Thoracic aorta (tissue), 2 donors: ENCODE measurements at regions not wholly inside any gene's neighbourhood (a gene's known extent, or its start where the extent isn't known, plus 50 kb on each side); places are given as distances from the start of the nearest gene placed in this dataset.
A peak's percentile ranks its signal among the peaks of the same experiment; 100 is the strongest.

Experiments used
- ATAC-seq: fragments of 150-250 bp; one replicate; pipeline ENCODE4 v1.8.0; 2017; ENCODE audit warnings: low read depth; ENCODE audit not compliant: insufficient number of reproducible peaks, low FRiP score
- DNase-seq: peaks from one replicate; pipeline ENCODE4 v3.0.0-alpha.2; 2020; ENCODE audit warnings: low spot score
- H3K27ac ChIP-seq, 2 donors: fragments of 200-600 bp; sonication (generic); 1 replicate in 1 of 2; 2 replicates in 1 of 2; pipeline ENCODE4 v1.5.1; 2016; ENCODE audit warnings: mild to moderate bottlenecking in 2 of 2, moderate library complexity in 2 of 2
- H3K27me3 ChIP-seq: fragments of 200-600 bp; sonication (generic); replicated peaks from 2 replicates; pipeline ENCODE4 v1.6.0; 2016; ENCODE audit warnings: mild to moderate bottlenecking; ENCODE audit not compliant: insufficient read depth
- H3K36me3 ChIP-seq: fragments of 200-600 bp; sonication (generic); one replicate; pipeline ENCODE4 v1.5.1; 2016
- H3K4me1 ChIP-seq, 2 donors: fragments of 200-600 bp; sonication (generic); 1 replicate in 1 of 2; 2 replicates in 1 of 2; pipeline versions ENCODE4 v1.5.1 to v1.6.0; 2016; ENCODE audit warnings: low read depth in 2 of 2, mild to moderate bottlenecking in 1 of 2; ENCODE audit not compliant: control insufficient read depth in 1 of 2
- H3K4me3 ChIP-seq: fragments of 200-600 bp; sonication (generic); 2 replicates; pipeline ENCODE4 v1.5.1; 2016; ENCODE audit warnings: mild to moderate bottlenecking
- H3K9me3 ChIP-seq: fragments of 200-600 bp; sonication (generic); 2 replicates; pipeline ENCODE4 v1.5.1; 2016
- CTCF ChIP-seq: fragments of 200-600 bp; sonication (generic); IDR thresholded peaks from one replicate; pipeline ENCODE4 v1.5.1; 2019; ENCODE audit warnings: antibody characterized with exemption

GRCh38 chr11:122306831-122307391 is 190.9 kb upstream of the BLID start:
- ATAC-seq (no peak), DNase-seq (no peak)
- Histone ChIP-seq H3K36me3 (no peaks in the 10 kb centered on the region), H3K27me3 (no peaks in the 10 kb centered on the region), H3K4me1 (peaks cover 11 to 67% of the 10 kb centered on the region in 2 donors), H3K27ac (peak overlapping the region; percentile 87 to 95), H3K4me3 (peak overlapping the region; percentile 71), H3K9me3 (no peaks in the 10 kb centered on the region)
- no peak for TF ChIP-seq CTCF

- H3K27me3 ChIP-seq: no peaks in the 10 kb centered on the region
- peaks cover 11 to 58% of the 10 kb centered on the region in 2 donors for H3K4me1 ChIP-seq
- TF ChIP-seq CTCF: no peak
- ATAC-seq (no peak), DNase-seq (no peak)
- no peaks in the 10 kb centered on the region for H3K9me3 ChIP-seq
- H3K4me3 ChIP-seq: peak overlapping the region; percentile 71
- H3K27ac ChIP-seq: peak overlapping the region; percentile 87 to 95
- no peaks in the 10 kb centered on the region for H3K36me3 ChIP-seq
These were observed 189.7 kb upstream of the BLID start for GRCh38 chr11:122305426-122306320.

- Histone ChIP-seq H3K27ac (peak overlapping the region; percentile 87 to 95), H3K4me3 (peak overlapping the region; percentile 71), H3K27me3 (no peaks in the 10 kb centered on the region), H3K9me3 (no peaks in the 10 kb centered on the region), H3K4me1 (peaks cover 11 to 51% of the 10 kb centered on the region in 2 donors), H3K36me3 (no peaks in the 10 kb centered on the region)
- ATAC-seq (no peak), DNase-seq (no peak)
- no peak for TF ChIP-seq CTCF
These were observed 189.0 kb upstream of the BLID start for GRCh38 chr11:122304973-122305372.

- H3K36me3 ChIP-seq: no peaks in the 10 kb centered on the region
- peak overlapping the region; percentile 87 to 95 for H3K27ac ChIP-seq
- H3K4me1 ChIP-seq: peaks cover 11 to 44% of the 10 kb centered on the region in 2 donors
- DNase-seq (no peak), ATAC-seq (no peak)
- H3K9me3 ChIP-seq: no peaks in the 10 kb centered on the region
- TF ChIP-seq CTCF: no peak
- H3K4me3 ChIP-seq: peak overlapping the region; percentile 71
- no peaks in the 10 kb centered on the region for H3K27me3 ChIP-seq
These were observed 188.3 kb upstream of the BLID start for GRCh38 chr11:122304306-122304705.

- H3K4me1 ChIP-seq: peaks cover 0 to 12% of the 10 kb centered on the region in 2 donors
- DNase-seq: no peak
- TF ChIP-seq CTCF: no peak
- H3K4me3 ChIP-seq: no peak overlapping the region
- ATAC-seq: no peak
- no peak overlapping the region for H3K27ac ChIP-seq
- H3K36me3 ChIP-seq: no peaks in the 10 kb centered on the region
- peaks cover 5% of the 10 kb centered on the region for H3K9me3 ChIP-seq
- H3K27me3 ChIP-seq: no peaks in the 10 kb centered on the region
These were observed 178.0 kb upstream of the BLID start for GRCh38 chr11:122294041-122294440.
